Smooth muscle cell (in vitro differentiated cells): ENCODE measurements at regions not wholly inside any gene's neighbourhood (a gene's known extent, or its start where the extent isn't known, plus 50 kb on each side); places are given as distances from the start of the nearest gene placed in this dataset.

Experiments
- DNase-seq: peaks from one replicate; lab custom pipeline; 2025; ENCODE audit not compliant: unreplicated experiment; lab: John Stamatoyannopoulos, UW
- H2AFZ ChIP-seq: fragments of 200-600 bp; sonication (generic); 2 replicates; pipeline ENCODE4 v1.6.0; 2016; ENCODE audit warnings: antibody characterized with exemption, low read depth, mild to moderate bottlenecking
- H3F3A ChIP-seq: fragments of 200-600 bp; sonication (generic); 2 replicates; pipeline ENCODE4 v1.6.0; 2017; ENCODE audit warnings: antibody characterized with exemption, low read depth
- H3K27ac ChIP-seq: fragments of 200-600 bp; sonication (generic); 2 replicates; pipeline ENCODE4 v1.5.1; 2016; ENCODE audit warnings: low read depth, mild to moderate bottlenecking
- H3K27me3 ChIP-seq: fragments of 200-600 bp; sonication (generic); 2 replicates; pipeline ENCODE4 v1.6.1; 2016; ENCODE audit warnings: low read depth, mild to moderate bottlenecking
- H3K36me3 ChIP-seq: fragments of 200-600 bp; sonication (generic); 2 replicates; pipeline ENCODE4 v1.5.1; 2016; ENCODE audit warnings: low read depth
- H3K4me1 ChIP-seq: fragments of 200-600 bp; sonication (generic); 2 replicates; pipeline ENCODE4 v1.5.1; 2016; ENCODE audit warnings: low read depth
- H3K4me2 ChIP-seq: fragments of 200-600 bp; sonication (generic); 2 replicates; pipeline ENCODE4 v1.6.0; 2016; ENCODE audit warnings: mild to moderate bottlenecking
- H3K4me3 ChIP-seq: fragments of 200-600 bp; sonication (generic); 2 replicates; pipeline ENCODE4 v1.5.1; 2016; ENCODE audit warnings: mild to moderate bottlenecking
- H3K79me2 ChIP-seq: fragments of 200-600 bp; sonication (generic); 2 replicates; pipeline ENCODE4 v1.6.0; 2016; ENCODE audit warnings: low read depth, mild to moderate bottlenecking
- H3K9ac ChIP-seq: fragments of 200-600 bp; sonication (generic); 2 replicates; pipeline ENCODE4 v1.6.0; 2016; ENCODE audit warnings: low read depth
- H3K9me3 ChIP-seq: fragments of 200-600 bp; sonication (generic); replicated peaks from 2 replicates; pipeline ENCODE4 v1.5.1; 2016; ENCODE audit warnings: low read depth
- H4K20me1 ChIP-seq: fragments of 200-600 bp; sonication (generic); 2 replicates; pipeline ENCODE4 v1.6.0; 2016; ENCODE audit warnings: low read depth
- WGBS: methylation state at CpG from one replicate; pipeline ENCODE4 v1.1.7; 2016; ENCODE audit warnings: low lambda C conversion rate; 5-methylcytosine and 5-hydroxymethylcytosine counted together
- TF ChIP-seq, protein P1 (sequence below): fragments of 200-600 bp; sonication (generic); IDR thresholded peaks from 2 replicates; pipeline ENCODE4 v1.5.1; 2017; ENCODE audit warnings: borderline replicate concordance, mild to moderate bottlenecking, antibody characterized with exemption; ENCODE audit not compliant: insufficient read depth, poor library complexity, severe bottlenecking

DNA sequence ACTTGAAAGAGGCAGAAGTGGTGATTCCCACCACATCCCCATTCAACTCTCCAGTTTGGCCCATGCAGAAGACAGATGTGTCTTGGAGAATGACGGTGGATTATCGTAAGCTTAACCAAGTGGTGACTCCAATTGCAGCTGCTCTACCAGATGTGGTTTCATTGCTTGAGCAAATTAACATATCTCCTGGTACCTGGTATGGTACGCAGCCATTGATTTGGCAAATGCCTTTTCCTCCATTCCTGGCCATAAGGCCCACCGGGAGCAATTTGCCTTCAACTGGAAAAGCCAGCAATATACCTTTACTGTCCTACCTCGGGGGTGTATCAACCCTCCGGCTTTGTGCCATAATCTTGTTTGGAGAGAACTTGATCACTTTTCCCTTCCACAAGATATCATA is 411.5 kb upstream of the SMIM21 start:
- Histone ChIP-seq H3K27me3 (no peaks in the 10 kb centered on the region), H3K4me1 (no peaks in the 10 kb centered on the region), H2AFZ (no peak overlapping the region), H3K4me2 (no peak overlapping the region), H3K79me2 (no peaks in the 10 kb centered on the region), H3K36me3 (no peaks in the 10 kb centered on the region), H3K4me3 (no peak overlapping the region), H3K9me3 (no peaks in the 10 kb centered on the region), H3K9ac (no peak overlapping the region), H3K27ac (no peak overlapping the region), H3F3A (no peaks in the 10 kb centered on the region), H4K20me1 (no peaks in the 10 kb centered on the region)
- no peak for DNase-seq
- WGBS = 96% methylated on average over 6 of the region's 6 CpGs
- TF ChIP-seq, protein P1, sequence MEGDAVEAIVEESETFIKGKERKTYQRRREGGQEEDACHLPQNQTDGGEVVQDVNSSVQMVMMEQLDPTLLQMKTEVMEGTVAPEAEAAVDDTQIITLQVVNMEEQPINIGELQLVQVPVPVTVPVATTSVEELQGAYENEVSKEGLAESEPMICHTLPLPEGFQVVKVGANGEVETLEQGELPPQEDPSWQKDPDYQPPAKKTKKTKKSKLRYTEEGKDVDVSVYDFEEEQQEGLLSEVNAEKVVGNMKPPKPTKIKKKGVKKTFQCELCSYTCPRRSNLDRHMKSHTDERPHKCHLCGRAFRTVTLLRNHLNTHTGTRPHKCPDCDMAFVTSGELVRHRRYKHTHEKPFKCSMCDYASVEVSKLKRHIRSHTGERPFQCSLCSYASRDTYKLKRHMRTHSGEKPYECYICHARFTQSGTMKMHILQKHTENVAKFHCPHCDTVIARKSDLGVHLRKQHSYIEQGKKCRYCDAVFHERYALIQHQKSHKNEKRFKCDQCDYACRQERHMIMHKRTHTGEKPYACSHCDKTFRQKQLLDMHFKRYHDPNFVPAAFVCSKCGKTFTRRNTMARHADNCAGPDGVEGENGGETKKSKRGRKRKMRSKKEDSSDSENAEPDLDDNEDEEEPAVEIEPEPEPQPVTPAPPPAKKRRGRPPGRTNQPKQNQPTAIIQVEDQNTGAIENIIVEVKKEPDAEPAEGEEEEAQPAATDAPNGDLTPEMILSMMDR = no peak

DNA sequence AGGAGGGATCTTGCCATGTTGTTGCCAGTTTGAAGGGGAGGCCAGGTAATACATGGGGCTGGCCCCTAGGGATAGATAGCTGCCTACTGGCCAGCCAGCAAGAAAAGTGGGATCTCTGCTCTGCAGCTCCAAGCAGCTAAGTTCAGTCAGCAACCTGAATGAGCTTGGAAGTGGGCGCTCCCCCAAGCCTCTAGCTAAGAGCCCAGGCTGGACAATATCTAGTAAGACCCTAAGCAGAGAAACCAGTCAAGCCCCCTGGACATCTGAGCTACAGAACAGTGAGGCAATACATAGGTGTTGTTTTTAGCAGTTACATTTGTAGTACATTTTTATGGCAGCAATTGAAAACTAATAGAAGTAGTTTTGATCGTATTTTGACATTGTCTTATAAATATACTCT is 409.8 kb upstream of the SMIM21 start:
- Histone ChIP-seq H3K27ac (no peak overlapping the region), H3K4me1 (no peaks in the 10 kb centered on the region), H3F3A (no peaks in the 10 kb centered on the region), H2AFZ (no peak overlapping the region), H3K79me2 (no peaks in the 10 kb centered on the region), H3K9ac (no peak overlapping the region), H4K20me1 (no peaks in the 10 kb centered on the region), H3K36me3 (no peaks in the 10 kb centered on the region), H3K4me3 (no peak overlapping the region), H3K9me3 (no peaks in the 10 kb centered on the region), H3K4me2 (no peak overlapping the region), H3K27me3 (no peaks in the 10 kb centered on the region)
- 94% methylated on average over 2 of the region's 2 CpGs for WGBS
- TF ChIP-seq, protein P1 = no peak
- no peak for DNase-seq

DNA sequence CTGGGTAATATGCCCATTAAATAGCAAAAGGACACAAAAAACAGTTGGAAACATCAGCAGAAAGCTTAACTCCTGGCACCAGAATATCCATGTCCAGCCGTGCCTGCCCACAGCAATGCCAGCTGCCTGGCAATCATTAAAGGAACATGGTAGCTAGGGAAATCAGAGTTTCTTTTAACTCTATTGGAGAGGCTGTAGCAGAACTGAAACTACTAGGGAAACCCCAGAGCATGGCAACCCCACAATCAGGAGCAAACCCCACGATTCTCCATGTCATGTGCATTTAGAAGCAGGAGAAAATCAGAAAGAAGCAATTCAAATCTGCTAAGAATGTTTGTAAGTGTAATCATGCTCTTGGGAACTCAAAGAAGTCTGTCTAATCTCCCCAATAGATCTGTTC is 409.0 kb upstream of the SMIM21 start:
- H3K36me3 ChIP-seq = no peaks in the 10 kb centered on the region
- no peak for DNase-seq
- H3K4me2 ChIP-seq = no peak overlapping the region
- H3F3A ChIP-seq = no peaks in the 10 kb centered on the region
- H3K27me3 ChIP-seq = no peaks in the 10 kb centered on the region
- no peak overlapping the region for H3K27ac ChIP-seq
- 95% methylated on average over 2 of the region's 2 CpGs for WGBS
- TF ChIP-seq, protein P1 = no peak
- H3K4me3 ChIP-seq = no peak overlapping the region
- no peak overlapping the region for H3K9ac ChIP-seq
- no peaks in the 10 kb centered on the region for H3K4me1 ChIP-seq
- H2AFZ ChIP-seq = no peak overlapping the region
- H3K79me2 ChIP-seq = no peaks in the 10 kb centered on the region
- H3K9me3 ChIP-seq = no peaks in the 10 kb centered on the region
- no peaks in the 10 kb centered on the region for H4K20me1 ChIP-seq

DNA sequence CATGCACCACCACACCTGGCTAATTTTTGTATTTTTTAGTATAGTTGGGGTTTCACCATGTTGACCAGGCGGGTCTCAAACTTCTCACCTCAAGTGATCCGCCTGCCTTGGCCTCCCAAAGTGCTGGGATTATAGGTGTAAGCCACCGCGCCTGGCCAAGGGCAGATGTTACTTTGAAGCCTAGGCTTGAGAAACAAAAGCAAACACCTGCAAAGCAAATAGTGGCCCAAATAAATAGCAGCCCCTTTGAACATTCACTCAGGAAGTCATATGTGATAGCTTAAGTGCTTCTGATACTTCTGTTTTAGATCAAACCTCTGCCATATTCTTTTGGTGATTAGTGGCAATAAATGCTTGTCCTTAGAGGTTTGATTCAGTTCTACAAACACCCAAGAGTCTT is 404.5 kb upstream of the SMIM21 start:
- Histone ChIP-seq H3K27me3 (no peaks in the 10 kb centered on the region), H3K4me2 (no peak overlapping the region), H3K9me3 (no peaks in the 10 kb centered on the region), H3F3A (peaks cover 7% of the 10 kb centered on the region), H3K4me1 (peaks cover 15% of the 10 kb centered on the region), H3K36me3 (no peaks in the 10 kb centered on the region), H3K79me2 (no peaks in the 10 kb centered on the region), H3K4me3 (no peak overlapping the region), H2AFZ (no peak overlapping the region), H3K9ac (no peak overlapping the region), H3K27ac (no peak overlapping the region), H4K20me1 (no peaks in the 10 kb centered on the region)
- DNase-seq = no peak
- WGBS = 99% methylated on average over 4 of the region's 4 CpGs
- TF ChIP-seq, protein P1 = no peak
